ENCODE measurements at regions not wholly inside any gene's neighbourhood (a gene's known extent, or its start where the extent isn't known, plus 50 kb on each side); places are given as distances from the start of the nearest gene placed in this dataset.

DNA sequence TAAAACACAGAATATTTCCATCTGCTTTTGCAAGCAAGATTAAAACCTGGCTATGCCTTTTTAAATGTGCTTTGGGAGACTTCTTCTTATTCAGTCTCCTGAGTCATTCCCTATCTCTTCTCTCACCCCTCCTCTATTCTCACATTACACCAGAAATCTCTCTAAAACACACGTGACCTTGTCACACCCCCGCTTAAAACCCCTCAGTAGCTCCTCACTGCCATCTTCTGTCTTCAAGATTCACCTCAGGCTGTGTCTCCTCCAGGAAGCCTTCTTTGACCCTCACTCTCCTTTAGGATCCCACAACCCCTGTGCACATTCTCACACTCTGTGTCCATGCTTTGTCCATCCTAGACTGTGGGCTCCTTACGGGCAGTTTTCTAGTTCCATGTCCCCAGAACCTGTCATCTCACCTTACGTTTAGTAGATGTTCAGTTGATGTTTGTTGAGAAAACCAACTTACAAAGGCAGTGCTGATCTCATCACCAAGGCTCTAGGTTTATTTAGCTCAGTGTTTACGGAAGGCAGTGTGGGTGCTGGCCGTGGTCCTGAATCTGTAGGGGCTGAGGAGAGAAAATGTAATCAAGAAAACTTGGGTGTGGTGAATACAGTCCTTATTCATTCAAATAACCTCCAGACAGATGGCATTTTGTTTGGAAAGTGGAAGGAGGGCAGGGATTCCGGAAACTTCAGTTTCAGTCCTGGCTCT, 143.5 kb downstream of the DMRTA2 start (continued):
- TF ChIP-seq, protein P1, sequence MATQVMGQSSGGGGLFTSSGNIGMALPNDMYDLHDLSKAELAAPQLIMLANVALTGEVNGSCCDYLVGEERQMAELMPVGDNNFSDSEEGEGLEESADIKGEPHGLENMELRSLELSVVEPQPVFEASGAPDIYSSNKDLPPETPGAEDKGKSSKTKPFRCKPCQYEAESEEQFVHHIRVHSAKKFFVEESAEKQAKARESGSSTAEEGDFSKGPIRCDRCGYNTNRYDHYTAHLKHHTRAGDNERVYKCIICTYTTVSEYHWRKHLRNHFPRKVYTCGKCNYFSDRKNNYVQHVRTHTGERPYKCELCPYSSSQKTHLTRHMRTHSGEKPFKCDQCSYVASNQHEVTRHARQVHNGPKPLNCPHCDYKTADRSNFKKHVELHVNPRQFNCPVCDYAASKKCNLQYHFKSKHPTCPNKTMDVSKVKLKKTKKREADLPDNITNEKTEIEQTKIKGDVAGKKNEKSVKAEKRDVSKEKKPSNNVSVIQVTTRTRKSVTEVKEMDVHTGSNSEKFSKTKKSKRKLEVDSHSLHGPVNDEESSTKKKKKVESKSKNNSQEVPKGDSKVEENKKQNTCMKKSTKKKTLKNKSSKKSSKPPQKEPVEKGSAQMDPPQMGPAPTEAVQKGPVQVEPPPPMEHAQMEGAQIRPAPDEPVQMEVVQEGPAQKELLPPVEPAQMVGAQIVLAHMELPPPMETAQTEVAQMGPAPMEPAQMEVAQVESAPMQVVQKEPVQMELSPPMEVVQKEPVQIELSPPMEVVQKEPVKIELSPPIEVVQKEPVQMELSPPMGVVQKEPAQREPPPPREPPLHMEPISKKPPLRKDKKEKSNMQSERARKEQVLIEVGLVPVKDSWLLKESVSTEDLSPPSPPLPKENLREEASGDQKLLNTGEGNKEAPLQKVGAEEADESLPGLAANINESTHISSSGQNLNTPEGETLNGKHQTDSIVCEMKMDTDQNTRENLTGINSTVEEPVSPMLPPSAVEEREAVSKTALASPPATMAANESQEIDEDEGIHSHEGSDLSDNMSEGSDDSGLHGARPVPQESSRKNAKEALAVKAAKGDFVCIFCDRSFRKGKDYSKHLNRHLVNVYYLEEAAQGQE (IDR thresholded peaks at IDR 0.05; ENCODE audit: borderline replicate concordance): peak; percentile 98
- TF ChIP-seq, protein P1 (CRISPR knock-in tag; IDR thresholded peaks at IDR 0.05; ENCODE audit: low read depth): peak; percentile 98
- TF ChIP-seq NFE2 (IDR thresholded peaks at IDR 0.05; ENCODE audit: low read depth) (peak; percentile 40; the same call in 1 of the 2 replicates), ZNF695 (CRISPR knock-in tag; IDR thresholded peaks at IDR 0.05) (no peak), RAD21 (CRISPR knock-in tag; conservative IDR thresholded peaks at IDR 0.05 in 1 of 2, IDR thresholded peaks at IDR 0.05 in 1 of 2) (peak; percentile 26 to 40; a peak in 3 of 4 replicates), MAZ (CRISPR knock-in tag; conservative IDR thresholded peaks at IDR 0.05 in 1 of 2, IDR thresholded peaks at IDR 0.05 in 1 of 2) (peak in 1 of 2 experiments; percentile 21; a peak in 1 of 4 replicates), ZNF143 (CRISPR knock-in tag; IDR thresholded peaks at IDR 0.05) (no peak), KLF16 (IDR thresholded peaks at IDR 0.05) (peak; percentile 6; the same call in 1 of the 2 replicates), SIRT6 (IDR thresholded peaks at IDR 0.05; ENCODE audit: low read depth, low read length) (no peak), BHLHE40 (IDR thresholded peaks at IDR 0.05; ENCODE audit: low read length) (peak; percentile 9; the same call in 1 of the 2 replicates)
